WTC11 (cell line): ENCODE measurements at regions not wholly inside any gene's neighbourhood (a gene's known extent, or its start where the extent isn't known, plus 50 kb on each side); places are given as distances from the start of the nearest gene placed in this dataset.

Experiments
- ATAC-seq: fragments of 200-7000 bp; cut with Tn5 transposase; 2 replicates; pipeline ENCODE4 v1.10.0; 2021; ENCODE audit warnings: mild to moderate bottlenecking, moderate library complexity
- CTCF ChIA-PET: fragments of 300-600 bp; sonication (Branson Sonifier 250); formaldehyde crosslinking; loops from one replicate; lab custom pipeline; 2021; ENCODE audit warnings: antibody characterized with exemption; lab: Charles Lee
- POLR2A ChIA-PET: fragments of 350-600 bp; sonication (Branson Sonifier 250); formaldehyde crosslinking; loops from one replicate; lab custom pipeline; 2021; ENCODE audit warnings: antibody characterized with exemption; lab: Charles Lee
- DNase-seq: peaks from one replicate; pipeline ENCODE4 v3.0.0; 2021; ENCODE audit warnings: low spot score
- H3K27ac Mint-ChIP-seq: 2 replicates; pipeline ENCODE4 v1.8.0; 2021; ENCODE audit warnings: mixed read lengths
- H3K27me3 Mint-ChIP-seq: 2 replicates; pipeline ENCODE4 v1.8.0; 2021; ENCODE audit warnings: low read depth, mild to moderate bottlenecking, moderate library complexity, mixed read lengths
- H3K36me3 Mint-ChIP-seq: 2 replicates; pipeline ENCODE4 v1.8.0; 2021; ENCODE audit warnings: mixed read lengths
- H3K4me1 Mint-ChIP-seq: 2 replicates; pipeline ENCODE4 v1.8.0; 2022; ENCODE audit warnings: mixed read lengths
- H3K4me3 Mint-ChIP-seq: 2 replicates; pipeline ENCODE4 v1.8.0; 2021; ENCODE audit warnings: mild to moderate bottlenecking, moderate library complexity, mixed read lengths
- H3K9me3 Mint-ChIP-seq: 2 replicates; pipeline ENCODE4 v1.8.0; 2021; ENCODE audit warnings: mixed read lengths
- ARID4B ChIP-seq: sonication (generic); formaldehyde crosslinking; IDR thresholded peaks from 2 replicates; pipeline ENCODE4 v1.8.0; 2023; ENCODE audit warnings: missing genetic modification reagents, mild to moderate bottlenecking, borderline replicate concordance
- ERG ChIP-seq: fragments of 250-450 bp; sonication (Bioruptor Pico); IDR thresholded peaks from 2 replicates; pipeline ENCODE4 v1.8.0; 2021; ENCODE audit warnings: mild to moderate bottlenecking
- FOXP1 ChIP-seq: sonication (generic); formaldehyde crosslinking; IDR thresholded peaks from 2 replicates; pipeline ENCODE4 v1.8.0; 2022; ENCODE audit warnings: missing genetic modification reagents, mild to moderate bottlenecking, moderate library complexity, borderline replicate concordance
- HMGA2 ChIP-seq: fragments of 250-450 bp; sonication (Bioruptor Pico); IDR thresholded peaks from 2 replicates; pipeline ENCODE4 v1.4.0; 2021; ENCODE audit warnings: mild to moderate bottlenecking, moderate library complexity
- HMGXB4 ChIP-seq: sonication (generic); formaldehyde crosslinking; IDR thresholded peaks from 2 replicates; pipeline ENCODE4 v1.8.1; 2023; ENCODE audit warnings: mild to moderate bottlenecking, moderate library complexity, missing genetic modification reagents
- NFYB ChIP-seq: sonication (generic); formaldehyde crosslinking; conservative IDR thresholded peaks from 2 replicates; pipeline ENCODE4 v1.8.0; 2022; ENCODE audit warnings: low read depth, missing genetic modification reagents
- OVOL2 ChIP-seq: fragments of 250-450 bp; sonication (Bioruptor Pico); IDR thresholded peaks from 2 replicates; pipeline ENCODE4 v1.9.0; 2021; ENCODE audit warnings: mild to moderate bottlenecking, borderline replicate concordance
- PREB ChIP-seq: sonication (generic); formaldehyde crosslinking; IDR thresholded peaks from 2 replicates; pipeline ENCODE4 v1.8.1; 2022; ENCODE audit warnings: mild to moderate bottlenecking, missing genetic modification reagents, moderate library complexity, borderline replicate concordance
- SMAD3 ChIP-seq: sonication (generic); formaldehyde crosslinking; IDR thresholded peaks from 2 replicates; pipeline ENCODE4 v1.8.0; 2022; ENCODE audit warnings: missing genetic modification reagents, mild to moderate bottlenecking, borderline replicate concordance
- SMAD4 ChIP-seq: sonication (generic); formaldehyde crosslinking; IDR thresholded peaks from 2 replicates; pipeline ENCODE4 v1.8.0; 2022; ENCODE audit warnings: mild to moderate bottlenecking, missing genetic modification reagents
- TEAD1 ChIP-seq: sonication (generic); formaldehyde crosslinking; IDR thresholded peaks from 2 replicates; pipeline ENCODE4 v1.8.0; 2022; ENCODE audit warnings: mild to moderate bottlenecking, missing genetic modification reagents
- TP53 ChIP-seq: sonication (generic); formaldehyde crosslinking; IDR thresholded peaks from 2 replicates; pipeline ENCODE4 v1.8.1; 2023; ENCODE audit warnings: mild to moderate bottlenecking, missing genetic modification reagents
- ZBTB43 ChIP-seq: sonication (generic); formaldehyde crosslinking; IDR thresholded peaks from 2 replicates; pipeline ENCODE4 v1.8.1; 2023; ENCODE audit warnings: mild to moderate bottlenecking, missing genetic modification reagents
- ZNF138 ChIP-seq: sonication (generic); formaldehyde crosslinking; conservative IDR thresholded peaks from 2 replicates; pipeline ENCODE4 v1.8.1; 2022; ENCODE audit warnings: mild to moderate bottlenecking, moderate library complexity, missing genetic modification reagents
- ZNF219 ChIP-seq: sonication (generic); formaldehyde crosslinking; IDR thresholded peaks from 2 replicates; pipeline ENCODE4 v1.8.0; 2023; ENCODE audit warnings: missing genetic modification reagents, mild to moderate bottlenecking, borderline replicate concordance
- ZNF671 ChIP-seq: fragments of 250-450 bp; sonication (Bioruptor Pico); IDR thresholded peaks from 2 replicates; pipeline ENCODE4 v1.8.0; 2021; ENCODE audit warnings: mild to moderate bottlenecking
- TF ChIP-seq, protein P1 (sequence below): fragments of 250-450 bp; sonication (Bioruptor Pico); IDR thresholded peaks from 2 replicates; pipeline ENCODE4 v1.9.0; 2021; ENCODE audit warnings: moderate library complexity, mild to moderate bottlenecking, inconsistent platforms, borderline replicate concordance
- TF ChIP-seq, protein P2 (sequence below): sonication (generic); formaldehyde crosslinking; IDR thresholded peaks from 2 replicates; pipeline ENCODE4 v1.8.0; 2022; ENCODE audit warnings: mild to moderate bottlenecking, missing genetic modification reagents
- TF ChIP-seq, protein P3 (sequence below): fragments of 200-600 bp; IDR thresholded peaks from 2 replicates; pipeline ENCODE4 v1.8.0; 2022; ENCODE audit warnings: antibody characterized with exemption
- TF ChIP-seq, protein P4 (sequence below): fragments of 250-450 bp; sonication (Bioruptor Pico); IDR thresholded peaks from 2 replicates; pipeline ENCODE4 v2.1.2; 2022; ENCODE audit warnings: mild to moderate bottlenecking, moderate library complexity

DNA sequence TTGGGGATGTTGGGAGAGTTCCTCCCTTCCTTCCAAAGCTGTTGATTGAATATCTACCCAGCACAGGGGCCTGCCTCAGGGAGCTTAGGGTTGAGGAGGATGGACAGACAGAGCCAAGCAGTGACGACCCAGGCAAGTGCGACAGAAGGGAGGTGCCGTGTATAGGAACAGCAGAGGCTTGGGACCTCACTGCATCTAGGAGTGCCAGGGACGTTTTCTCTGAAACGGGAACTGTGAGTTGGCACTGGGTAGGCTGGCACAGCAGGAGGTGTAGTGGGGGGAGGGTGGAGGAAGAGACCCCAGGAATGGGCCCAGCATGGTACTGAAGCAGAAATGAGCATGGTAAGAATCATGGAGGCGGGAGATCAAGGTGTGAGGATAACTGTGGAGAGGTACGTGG lies 55.3 kb upstream of the MGMT start:
- Mint-ChIP-seq H3K4me3 (no peak overlapping the region), H3K9me3 (no peaks in the 10 kb centered on the region), H3K27ac (no peak overlapping the region), H3K4me1 (peaks cover 12% of the 10 kb centered on the region; the same call in 1 of the 2 replicates), H3K36me3 (no peaks in the 10 kb centered on the region), H3K27me3 (no peaks in the 10 kb centered on the region)
- ChIA-PET POLR2A (no interaction called here), CTCF (interaction anchor here (0.6 kb wide), 1 partner anchor 334 kb away, joined by 3 read pairs; no protein-coding TSS in a partner anchor)
- DNase-seq (no peak), ATAC-seq (no peak)
- TF ChIP-seq SMAD3 (CRISPR knock-in tag) = no peak
- TF ChIP-seq ERG (CRISPR knock-in tag) = no peak
- TF ChIP-seq TEAD1 (CRISPR knock-in tag) = no peak
- no peak for TF ChIP-seq ZBTB43 (CRISPR knock-in tag)
- TF ChIP-seq HMGA2 = no peak
- TF ChIP-seq ZNF138 (CRISPR knock-in tag) = no peak
- TF ChIP-seq, protein P1, sequence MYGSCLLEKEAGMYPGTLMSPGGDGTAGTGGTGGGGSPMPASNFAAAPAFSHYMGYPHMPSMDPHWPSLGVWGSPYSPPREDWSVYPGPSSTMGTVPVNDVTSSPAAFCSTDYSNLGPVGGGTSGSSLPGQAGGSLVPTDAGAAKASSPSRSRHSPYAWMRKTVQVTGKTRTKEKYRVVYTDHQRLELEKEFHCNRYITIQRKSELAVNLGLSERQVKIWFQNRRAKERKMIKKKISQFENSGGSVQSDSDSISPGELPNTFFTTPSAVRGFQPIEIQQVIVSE (CRISPR knock-in tag) = no peak
- no peak for TF ChIP-seq PREB (CRISPR knock-in tag)
- no peak for TF ChIP-seq TP53 (CRISPR knock-in tag)
- TF ChIP-seq ARID4B (CRISPR knock-in tag) = no peak
- TF ChIP-seq, protein P2, sequence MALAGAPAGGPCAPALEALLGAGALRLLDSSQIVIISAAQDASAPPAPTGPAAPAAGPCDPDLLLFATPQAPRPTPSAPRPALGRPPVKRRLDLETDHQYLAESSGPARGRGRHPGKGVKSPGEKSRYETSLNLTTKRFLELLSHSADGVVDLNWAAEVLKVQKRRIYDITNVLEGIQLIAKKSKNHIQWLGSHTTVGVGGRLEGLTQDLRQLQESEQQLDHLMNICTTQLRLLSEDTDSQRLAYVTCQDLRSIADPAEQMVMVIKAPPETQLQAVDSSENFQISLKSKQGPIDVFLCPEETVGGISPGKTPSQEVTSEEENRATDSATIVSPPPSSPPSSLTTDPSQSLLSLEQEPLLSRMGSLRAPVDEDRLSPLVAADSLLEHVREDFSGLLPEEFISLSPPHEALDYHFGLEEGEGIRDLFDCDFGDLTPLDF (CRISPR knock-in tag) = no peak
- TF ChIP-seq ZNF671 (CRISPR knock-in tag) = no peak
- no peak for TF ChIP-seq SMAD4 (CRISPR knock-in tag)
- TF ChIP-seq, protein P3, sequence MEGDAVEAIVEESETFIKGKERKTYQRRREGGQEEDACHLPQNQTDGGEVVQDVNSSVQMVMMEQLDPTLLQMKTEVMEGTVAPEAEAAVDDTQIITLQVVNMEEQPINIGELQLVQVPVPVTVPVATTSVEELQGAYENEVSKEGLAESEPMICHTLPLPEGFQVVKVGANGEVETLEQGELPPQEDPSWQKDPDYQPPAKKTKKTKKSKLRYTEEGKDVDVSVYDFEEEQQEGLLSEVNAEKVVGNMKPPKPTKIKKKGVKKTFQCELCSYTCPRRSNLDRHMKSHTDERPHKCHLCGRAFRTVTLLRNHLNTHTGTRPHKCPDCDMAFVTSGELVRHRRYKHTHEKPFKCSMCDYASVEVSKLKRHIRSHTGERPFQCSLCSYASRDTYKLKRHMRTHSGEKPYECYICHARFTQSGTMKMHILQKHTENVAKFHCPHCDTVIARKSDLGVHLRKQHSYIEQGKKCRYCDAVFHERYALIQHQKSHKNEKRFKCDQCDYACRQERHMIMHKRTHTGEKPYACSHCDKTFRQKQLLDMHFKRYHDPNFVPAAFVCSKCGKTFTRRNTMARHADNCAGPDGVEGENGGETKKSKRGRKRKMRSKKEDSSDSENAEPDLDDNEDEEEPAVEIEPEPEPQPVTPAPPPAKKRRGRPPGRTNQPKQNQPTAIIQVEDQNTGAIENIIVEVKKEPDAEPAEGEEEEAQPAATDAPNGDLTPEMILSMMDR = no peak
- TF ChIP-seq, protein P4, sequence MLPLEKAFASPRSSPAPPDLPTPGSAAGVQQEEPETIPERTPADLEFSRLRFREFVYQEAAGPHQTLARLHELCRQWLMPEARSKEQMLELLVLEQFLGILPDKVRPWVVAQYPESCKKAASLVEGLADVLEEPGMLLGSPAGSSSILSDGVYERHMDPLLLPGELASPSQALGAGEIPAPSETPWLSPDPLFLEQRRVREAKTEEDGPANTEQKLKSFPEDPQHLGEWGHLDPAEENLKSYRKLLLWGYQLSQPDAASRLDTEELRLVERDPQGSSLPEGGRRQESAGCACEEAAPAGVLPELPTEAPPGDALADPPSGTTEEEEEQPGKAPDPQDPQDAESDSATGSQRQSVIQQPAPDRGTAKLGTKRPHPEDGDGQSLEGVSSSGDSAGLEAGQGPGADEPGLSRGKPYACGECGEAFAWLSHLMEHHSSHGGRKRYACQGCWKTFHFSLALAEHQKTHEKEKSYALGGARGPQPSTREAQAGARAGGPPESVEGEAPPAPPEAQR = no peak
- TF ChIP-seq ZNF219 (CRISPR knock-in tag) = no peak
- TF ChIP-seq FOXP1 (CRISPR knock-in tag) = no peak
- no peak for TF ChIP-seq NFYB
- TF ChIP-seq OVOL2 (CRISPR knock-in tag) = no peak
- no peak for TF ChIP-seq HMGXB4
